A549 (cell line): ENCODE measurements at regions not wholly inside any gene's neighbourhood (a gene's known extent, or its start where the extent isn't known, plus 50 kb on each side); places are given as distances from the start of the nearest gene placed in this dataset.

Experiments used
- POLR2A ChIP-seq: IDR thresholded peaks from 2 replicates; pipeline ENCODE4 v1.6.1; 2012; ENCODE audit warnings: mild to moderate bottlenecking, low read length
- RAD21 ChIP-seq, 2 experiments: fragments of >200 bp in 1 of 2; sonication (Bioruptor Twin) in 1 of 2; formaldehyde crosslinking in 1 of 2; IDR thresholded peaks in 1 of 2; conservative IDR thresholded peaks in 1 of 2; 2 replicates in 1 of 2; 3 replicates in 1 of 2; pipeline ENCODE4 v1.6.1; 2012 to 2018; ENCODE audit warnings: inconsistent platforms in 1 of 2
- TF ChIP-seq, protein P1 (sequence below): fragments of >200 bp; sonication (Bioruptor Twin); formaldehyde crosslinking; IDR thresholded peaks from 3 replicates; pipeline ENCODE4 v1.5.1; 2016

GRCh38 chr6:140253096-140253495 is 878.6 kb upstream of the CITED2 start:
- TF ChIP-seq, protein P1, sequence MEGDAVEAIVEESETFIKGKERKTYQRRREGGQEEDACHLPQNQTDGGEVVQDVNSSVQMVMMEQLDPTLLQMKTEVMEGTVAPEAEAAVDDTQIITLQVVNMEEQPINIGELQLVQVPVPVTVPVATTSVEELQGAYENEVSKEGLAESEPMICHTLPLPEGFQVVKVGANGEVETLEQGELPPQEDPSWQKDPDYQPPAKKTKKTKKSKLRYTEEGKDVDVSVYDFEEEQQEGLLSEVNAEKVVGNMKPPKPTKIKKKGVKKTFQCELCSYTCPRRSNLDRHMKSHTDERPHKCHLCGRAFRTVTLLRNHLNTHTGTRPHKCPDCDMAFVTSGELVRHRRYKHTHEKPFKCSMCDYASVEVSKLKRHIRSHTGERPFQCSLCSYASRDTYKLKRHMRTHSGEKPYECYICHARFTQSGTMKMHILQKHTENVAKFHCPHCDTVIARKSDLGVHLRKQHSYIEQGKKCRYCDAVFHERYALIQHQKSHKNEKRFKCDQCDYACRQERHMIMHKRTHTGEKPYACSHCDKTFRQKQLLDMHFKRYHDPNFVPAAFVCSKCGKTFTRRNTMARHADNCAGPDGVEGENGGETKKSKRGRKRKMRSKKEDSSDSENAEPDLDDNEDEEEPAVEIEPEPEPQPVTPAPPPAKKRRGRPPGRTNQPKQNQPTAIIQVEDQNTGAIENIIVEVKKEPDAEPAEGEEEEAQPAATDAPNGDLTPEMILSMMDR, result no peak
- no peak for TF ChIP-seq RAD21 (conservative IDR thresholded peaks at IDR 0.05 in 1 of 2, IDR thresholded peaks at IDR 0.05 in 1 of 2)
- no peak for TF ChIP-seq POLR2A
